ENCODE measurements at regions not wholly inside any gene's neighbourhood (a gene's known extent, or its start where the extent isn't known, plus 50 kb on each side); places are given as distances from the start of the nearest gene placed in this dataset.

DNA sequence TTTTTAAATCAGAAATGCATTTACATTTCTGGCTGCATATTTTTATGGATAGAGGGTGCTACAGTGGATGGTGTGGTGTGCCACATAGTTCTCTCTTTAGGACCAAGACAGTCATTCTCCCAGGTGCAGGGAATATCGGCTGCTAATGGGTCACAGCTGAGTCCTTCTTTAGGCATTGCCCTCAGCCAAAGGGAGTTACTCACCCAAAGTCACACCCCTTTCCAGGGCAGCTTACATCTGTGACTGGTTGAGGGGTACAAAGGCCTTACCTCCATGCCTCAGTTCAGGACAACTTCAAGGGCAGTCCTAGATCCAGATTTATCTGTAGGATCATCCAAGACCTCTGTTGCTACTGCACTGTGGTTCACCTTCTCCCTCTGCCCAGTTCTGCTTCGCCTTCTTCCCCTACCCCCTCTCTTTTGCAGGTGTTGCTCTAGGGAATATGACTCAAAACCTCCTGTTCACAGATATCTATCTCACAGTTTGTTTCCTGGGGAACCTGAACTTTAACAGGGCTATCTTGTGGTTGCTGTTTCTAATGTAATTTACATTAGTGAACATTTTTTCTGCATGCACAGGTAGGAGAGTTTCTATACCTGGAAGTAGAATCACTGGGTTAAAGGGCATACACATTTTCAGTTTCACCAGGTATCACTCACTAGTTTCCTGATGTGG lies 413.9 kb downstream of the RPS6KC1 start:
- TF ChIP-seq TAF1 (IDR thresholded peaks at IDR 0.05; ENCODE audit: borderline replicate concordance, insufficient read depth, low read length): no peak
- TF ChIP-seq FOXP2 (optimal IDR thresholded peaks at IDR 0.05; ENCODE audit: borderline replicate concordance, extremely low read depth, extremely low read length, insufficient read depth): no peak
- no peak for TF ChIP-seq POLR2AphosphoS5 (IDR thresholded peaks at IDR 0.05; ENCODE audit: low read depth, low read length)
- TF ChIP-seq, protein P1, sequence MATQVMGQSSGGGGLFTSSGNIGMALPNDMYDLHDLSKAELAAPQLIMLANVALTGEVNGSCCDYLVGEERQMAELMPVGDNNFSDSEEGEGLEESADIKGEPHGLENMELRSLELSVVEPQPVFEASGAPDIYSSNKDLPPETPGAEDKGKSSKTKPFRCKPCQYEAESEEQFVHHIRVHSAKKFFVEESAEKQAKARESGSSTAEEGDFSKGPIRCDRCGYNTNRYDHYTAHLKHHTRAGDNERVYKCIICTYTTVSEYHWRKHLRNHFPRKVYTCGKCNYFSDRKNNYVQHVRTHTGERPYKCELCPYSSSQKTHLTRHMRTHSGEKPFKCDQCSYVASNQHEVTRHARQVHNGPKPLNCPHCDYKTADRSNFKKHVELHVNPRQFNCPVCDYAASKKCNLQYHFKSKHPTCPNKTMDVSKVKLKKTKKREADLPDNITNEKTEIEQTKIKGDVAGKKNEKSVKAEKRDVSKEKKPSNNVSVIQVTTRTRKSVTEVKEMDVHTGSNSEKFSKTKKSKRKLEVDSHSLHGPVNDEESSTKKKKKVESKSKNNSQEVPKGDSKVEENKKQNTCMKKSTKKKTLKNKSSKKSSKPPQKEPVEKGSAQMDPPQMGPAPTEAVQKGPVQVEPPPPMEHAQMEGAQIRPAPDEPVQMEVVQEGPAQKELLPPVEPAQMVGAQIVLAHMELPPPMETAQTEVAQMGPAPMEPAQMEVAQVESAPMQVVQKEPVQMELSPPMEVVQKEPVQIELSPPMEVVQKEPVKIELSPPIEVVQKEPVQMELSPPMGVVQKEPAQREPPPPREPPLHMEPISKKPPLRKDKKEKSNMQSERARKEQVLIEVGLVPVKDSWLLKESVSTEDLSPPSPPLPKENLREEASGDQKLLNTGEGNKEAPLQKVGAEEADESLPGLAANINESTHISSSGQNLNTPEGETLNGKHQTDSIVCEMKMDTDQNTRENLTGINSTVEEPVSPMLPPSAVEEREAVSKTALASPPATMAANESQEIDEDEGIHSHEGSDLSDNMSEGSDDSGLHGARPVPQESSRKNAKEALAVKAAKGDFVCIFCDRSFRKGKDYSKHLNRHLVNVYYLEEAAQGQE (IDR thresholded peaks at IDR 0.05; ENCODE audit: insufficient read depth in 1 of 2, low read depth in 2 of 2, low read length in 2 of 2): no peak
- no peak for TF ChIP-seq SIN3A (IDR thresholded peaks at IDR 0.05; ENCODE audit: borderline replicate concordance, insufficient read depth, low read length)

DNA sequence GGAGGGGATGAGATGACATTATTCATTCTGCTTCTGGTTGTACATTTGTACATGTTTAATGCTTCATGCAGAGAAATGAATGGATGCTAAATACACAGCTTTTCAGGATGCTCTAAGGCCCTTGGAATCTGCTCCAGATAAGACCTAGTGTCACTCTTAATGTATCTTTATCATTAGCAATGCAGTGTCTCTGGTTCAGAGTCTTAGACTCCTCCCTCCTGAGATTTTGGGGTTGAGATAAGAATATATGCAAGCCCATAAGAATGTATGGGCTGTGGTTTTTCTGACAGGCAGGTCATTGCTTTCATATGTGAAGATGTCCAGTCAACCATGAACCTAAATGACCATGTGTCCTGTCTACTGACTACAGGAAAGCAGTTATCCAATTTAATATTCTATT lies 415.5 kb downstream of the RPS6KC1 start:
- TF ChIP-seq TAF1 (IDR thresholded peaks at IDR 0.05; ENCODE audit: borderline replicate concordance, insufficient read depth, low read length) (no peak), POLR2AphosphoS5 (IDR thresholded peaks at IDR 0.05; ENCODE audit: low read depth, low read length) (no peak), FOXP2 (optimal IDR thresholded peaks at IDR 0.05; ENCODE audit: borderline replicate concordance, extremely low read depth, extremely low read length, insufficient read depth) (no peak), SIN3A (IDR thresholded peaks at IDR 0.05; ENCODE audit: borderline replicate concordance, insufficient read depth, low read length) (no peak)
- TF ChIP-seq, protein P1 (IDR thresholded peaks at IDR 0.05; ENCODE audit: insufficient read depth in 1 of 2, low read depth in 2 of 2, low read length in 2 of 2): no peak

DNA sequence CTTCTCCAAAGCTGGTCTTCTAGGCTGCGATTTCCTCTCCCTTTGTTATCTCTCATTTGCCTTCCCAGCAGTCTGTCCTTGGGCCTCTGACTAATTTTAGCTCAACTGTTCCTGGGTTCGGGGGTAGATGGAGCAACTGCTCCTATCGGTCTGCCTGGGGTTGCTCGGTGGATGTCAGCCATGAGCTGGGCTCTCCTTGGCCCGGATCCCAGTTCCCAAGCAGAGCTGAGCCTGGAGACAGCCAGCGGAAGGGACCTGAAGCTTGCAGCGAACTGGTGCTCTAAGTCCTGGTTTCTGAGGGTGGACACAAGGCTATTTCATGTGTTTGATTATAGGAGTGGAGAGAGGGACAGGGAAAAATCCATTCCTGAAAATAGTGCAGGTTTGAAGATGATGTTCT lies 423.0 kb downstream of the RPS6KC1 start:
- TF ChIP-seq SIN3A (IDR thresholded peaks at IDR 0.05; ENCODE audit: borderline replicate concordance, insufficient read depth, low read length) (no peak), POLR2AphosphoS5 (IDR thresholded peaks at IDR 0.05; ENCODE audit: low read depth, low read length) (no peak), TAF1 (IDR thresholded peaks at IDR 0.05; ENCODE audit: borderline replicate concordance, insufficient read depth, low read length) (no peak), FOXP2 (optimal IDR thresholded peaks at IDR 0.05; ENCODE audit: borderline replicate concordance, extremely low read depth, extremely low read length, insufficient read depth) (no peak)
- TF ChIP-seq, protein P1 (IDR thresholded peaks at IDR 0.05; ENCODE audit: insufficient read depth in 1 of 2, low read depth in 2 of 2, low read length in 2 of 2): no peak

DNA sequence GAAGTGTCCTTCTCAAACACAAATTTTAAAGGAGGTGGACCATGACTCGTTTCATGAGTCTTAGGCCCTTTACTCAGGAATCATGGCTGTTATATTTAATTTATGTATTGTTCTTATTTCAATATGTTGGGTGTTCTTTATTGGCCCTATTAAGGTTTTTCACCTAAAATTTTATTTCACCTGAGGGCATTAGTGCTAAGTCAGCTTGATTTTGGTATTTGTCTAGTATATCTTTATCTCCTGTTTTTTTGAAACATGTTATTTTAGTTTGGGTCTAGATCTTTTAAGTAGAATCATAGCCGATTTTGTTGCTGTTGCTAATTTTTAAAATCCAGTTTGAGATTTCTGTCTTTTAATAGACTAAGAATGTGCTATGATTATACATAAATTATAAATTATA lies 430.4 kb downstream of the RPS6KC1 start:
- no peak for TF ChIP-seq SIN3A (IDR thresholded peaks at IDR 0.05; ENCODE audit: borderline replicate concordance, insufficient read depth, low read length)
- no peak for TF ChIP-seq TAF1 (IDR thresholded peaks at IDR 0.05; ENCODE audit: borderline replicate concordance, insufficient read depth, low read length)
- no peak for TF ChIP-seq POLR2AphosphoS5 (IDR thresholded peaks at IDR 0.05; ENCODE audit: low read depth, low read length)
- no peak for TF ChIP-seq FOXP2 (optimal IDR thresholded peaks at IDR 0.05; ENCODE audit: borderline replicate concordance, extremely low read depth, extremely low read length, insufficient read depth)
- TF ChIP-seq, protein P1 (IDR thresholded peaks at IDR 0.05; ENCODE audit: insufficient read depth in 1 of 2, low read depth in 2 of 2, low read length in 2 of 2): no peak
